GM21723 (cell line): ENCODE measurements at regions not wholly inside any gene's neighbourhood (a gene's known extent, or its start where the extent isn't known, plus 50 kb on each side); places are given as distances from the start of the nearest gene placed in this dataset.
A peak's percentile ranks its signal among the peaks of the same experiment; 100 is the strongest.
"Not testable (repeated sequence)": the region's sequence is repeated elsewhere in the genome, so short reads cannot be mapped to it uniquely, and the experiment has no call there.

Experiments
- ATAC-seq: cut with Tn5 transposase; IDR thresholded peaks from one replicate; pipeline ENCODE4 v1.9.1; 2021; ENCODE audit warnings: mild to moderate bottlenecking, moderate library complexity; ENCODE audit not compliant: unreplicated experiment

DNA sequence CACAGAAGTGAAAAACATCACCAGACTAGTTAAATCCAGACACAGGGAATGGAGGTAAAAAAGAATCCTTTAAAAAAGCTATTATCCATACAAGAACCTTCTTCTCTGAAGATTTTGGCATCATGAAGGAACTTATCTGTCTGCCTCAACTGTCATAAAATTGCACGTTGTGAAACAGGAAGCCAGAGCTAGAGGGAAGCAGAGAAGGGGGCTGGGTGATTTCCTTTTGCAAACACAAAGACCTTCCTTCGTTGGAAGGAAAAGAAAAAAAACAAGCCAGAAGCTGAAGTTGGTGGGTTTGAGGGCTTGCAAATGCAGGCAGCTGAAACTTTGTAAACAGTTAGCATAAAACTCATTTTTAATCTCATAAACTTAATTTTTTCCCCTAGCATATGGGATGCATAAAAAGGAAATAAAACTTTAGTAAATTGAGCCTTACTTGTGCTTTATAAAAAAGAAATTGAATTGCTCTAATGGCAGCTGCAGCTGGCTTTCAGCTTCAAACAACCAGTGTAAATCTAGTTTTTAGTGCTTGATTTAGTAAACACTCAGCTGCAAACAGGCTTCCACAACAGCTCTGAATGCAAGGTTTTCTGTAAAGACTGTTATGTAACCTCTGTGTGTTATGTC, 101.6 kb downstream of the OTUD1 start:
- ATAC-seq = no peak

DNA sequence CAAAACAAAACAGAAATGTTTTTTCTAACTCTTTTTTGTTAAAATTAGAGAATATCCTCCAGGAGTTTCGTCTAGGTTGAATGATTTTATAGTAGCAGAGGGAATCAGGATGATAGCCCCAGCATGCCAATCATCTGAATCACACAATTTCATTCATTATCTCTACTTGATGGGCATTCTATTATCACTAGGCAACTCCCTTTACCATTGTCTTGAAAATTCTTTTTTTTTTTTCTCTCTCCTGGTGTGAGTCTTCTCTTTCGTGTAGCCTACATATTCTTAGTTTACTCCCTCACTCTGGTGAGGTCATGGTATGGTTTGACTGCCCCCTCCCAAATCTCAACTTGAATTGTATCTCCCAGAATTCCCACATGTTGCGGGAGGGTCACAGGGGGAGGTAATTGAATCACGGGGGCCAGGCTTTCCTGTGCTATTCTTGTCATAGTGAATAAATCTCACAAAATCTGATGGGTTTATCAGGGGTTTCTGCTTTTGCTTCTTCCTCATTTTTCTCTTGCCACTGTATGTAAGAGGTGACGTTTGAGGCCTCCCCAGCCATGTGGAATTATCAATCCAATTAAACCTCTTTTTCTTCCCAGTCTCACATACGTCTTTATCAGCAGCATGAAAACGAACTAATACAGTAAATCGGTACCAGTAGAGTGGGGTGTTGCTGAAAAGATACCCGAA, 105.0 kb downstream of the OTUD1 start:
- ATAC-seq = no peak

DNA sequence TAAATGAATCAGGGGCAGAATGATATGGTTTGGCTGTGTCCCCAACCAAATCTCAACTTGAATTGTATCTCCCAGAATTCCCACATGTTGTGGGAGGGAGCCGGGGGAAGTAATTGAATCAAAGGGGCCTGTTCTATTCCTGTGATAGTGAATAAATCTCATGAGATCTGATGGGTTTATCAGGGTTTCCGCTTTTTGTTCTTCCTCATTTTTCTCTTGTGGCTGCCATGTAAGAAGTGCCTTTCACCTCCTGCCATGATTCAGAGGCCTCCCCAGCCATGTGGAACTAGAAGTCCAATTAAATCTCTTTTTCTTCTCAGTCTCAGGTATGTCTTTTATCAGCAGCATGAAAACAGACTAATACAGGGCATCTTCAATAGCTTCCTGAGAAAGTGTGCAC, 107.0 kb downstream of the OTUD1 start:
- ATAC-seq = not testable (repeated sequence)

DNA sequence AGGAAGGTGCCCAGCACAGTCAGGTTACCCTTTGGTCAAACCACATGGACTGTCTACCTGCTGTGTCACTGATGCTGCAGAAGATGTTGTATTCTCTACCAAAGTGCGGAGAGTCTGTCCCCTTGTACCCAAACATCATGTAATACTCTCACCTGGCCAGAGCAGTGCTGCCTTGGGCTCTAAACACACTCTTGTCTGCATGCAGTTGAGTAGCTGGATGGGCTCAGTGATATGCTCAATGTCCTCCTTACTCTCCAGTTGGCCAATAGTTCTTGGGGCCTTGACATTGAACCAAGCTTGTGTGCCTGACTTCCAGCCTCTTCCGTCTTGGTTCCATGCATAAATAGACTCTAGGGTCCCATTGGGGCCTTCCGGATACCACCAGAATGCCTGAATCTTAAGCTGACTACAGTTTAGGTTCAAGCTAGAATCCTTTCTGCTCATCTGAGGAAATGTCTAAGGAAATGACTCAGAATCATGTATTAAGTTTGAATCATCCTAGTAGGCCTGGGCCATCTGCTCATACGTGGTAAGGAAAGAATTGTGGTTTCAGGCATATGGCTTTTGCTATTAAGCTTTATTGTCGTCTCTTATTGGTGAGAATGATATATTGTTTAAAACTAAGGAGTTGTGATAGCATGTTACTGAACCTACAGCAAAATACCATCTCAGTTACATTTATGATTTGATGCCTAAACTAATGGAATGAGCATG, 118.0 kb downstream of the OTUD1 start:
- ATAC-seq = no peak

DNA sequence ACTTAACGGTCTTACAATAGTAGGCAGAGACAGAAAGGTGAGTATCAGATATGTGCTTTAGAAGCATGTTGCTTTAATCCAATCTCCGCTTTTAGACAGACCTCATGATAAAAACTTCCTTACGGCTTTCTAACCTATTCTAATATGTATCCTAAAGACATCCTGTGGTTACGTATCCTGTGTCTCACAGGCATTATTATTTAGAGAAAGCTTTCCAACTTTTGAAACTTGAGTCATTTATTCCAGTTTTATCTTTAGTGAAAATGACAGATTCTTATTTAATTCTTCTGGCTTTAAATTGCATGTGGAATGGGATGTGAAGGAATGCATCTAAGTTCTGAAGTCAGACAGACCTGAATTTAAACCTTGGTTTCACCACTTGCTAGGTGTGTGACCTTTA, 118.9 kb downstream of the OTUD1 start:
- ATAC-seq = no peak

DNA sequence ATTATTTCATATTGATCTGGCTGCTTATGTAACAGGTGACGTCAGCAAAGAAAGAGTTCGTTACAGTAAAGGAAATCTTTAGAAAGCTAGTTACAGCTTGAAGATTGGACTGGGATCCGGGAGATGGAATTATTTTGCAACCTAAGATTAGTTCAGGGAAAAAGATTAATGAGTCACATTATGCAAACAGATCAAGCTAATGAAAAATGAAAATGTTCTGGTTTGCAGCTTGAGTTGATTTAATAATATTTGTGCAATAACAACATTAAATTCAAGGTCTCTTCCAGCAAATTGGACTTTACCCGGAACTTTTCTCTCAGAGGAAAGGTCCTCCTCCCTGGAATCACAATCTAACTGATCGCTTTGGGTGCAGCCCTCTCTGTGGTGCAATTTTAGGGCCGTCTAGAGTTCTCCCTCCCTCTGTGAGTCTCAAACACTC, 119.5 kb downstream of the OTUD1 start:
- no peak for ATAC-seq

DNA sequence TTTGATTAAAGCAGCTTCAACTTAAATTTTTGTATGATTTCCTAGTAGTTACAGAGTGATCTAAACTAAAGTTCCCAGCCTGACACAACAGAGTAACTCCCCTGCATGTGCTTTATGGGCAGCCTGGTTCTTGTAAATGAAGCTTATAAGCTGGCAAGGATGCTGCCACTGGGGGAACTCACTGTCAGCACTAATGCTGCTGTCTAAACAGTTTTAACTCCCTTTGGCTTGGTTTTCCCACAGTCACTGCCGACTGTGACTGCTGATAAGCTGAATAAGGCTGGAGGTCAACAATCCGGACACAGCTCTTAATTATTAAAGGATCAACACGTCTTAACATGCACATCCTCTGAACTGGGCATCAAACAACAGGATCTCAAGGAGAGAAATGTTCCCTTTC, 130.1 kb downstream of the OTUD1 start:
- ATAC-seq = no peak

DNA sequence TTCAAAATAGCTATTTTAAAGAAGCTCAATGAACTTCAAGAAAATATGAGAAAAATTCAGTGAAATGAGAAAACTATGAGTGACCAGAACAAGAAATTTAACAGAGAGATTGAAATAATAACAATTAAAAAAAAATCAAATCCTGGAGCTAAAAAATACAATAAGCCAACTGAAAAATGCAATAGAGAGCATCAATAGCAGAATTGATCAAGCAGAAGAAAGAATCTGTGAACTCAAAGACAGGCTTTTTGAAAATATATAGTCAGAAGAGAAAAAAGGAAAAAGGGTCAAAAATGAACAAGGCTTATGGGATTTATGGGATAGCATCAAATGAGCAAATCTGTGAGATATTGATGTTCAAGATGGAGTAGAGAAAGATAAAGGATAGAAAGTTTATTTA, 133.0 kb downstream of the OTUD1 start:
- ATAC-seq = no peak

DNA sequence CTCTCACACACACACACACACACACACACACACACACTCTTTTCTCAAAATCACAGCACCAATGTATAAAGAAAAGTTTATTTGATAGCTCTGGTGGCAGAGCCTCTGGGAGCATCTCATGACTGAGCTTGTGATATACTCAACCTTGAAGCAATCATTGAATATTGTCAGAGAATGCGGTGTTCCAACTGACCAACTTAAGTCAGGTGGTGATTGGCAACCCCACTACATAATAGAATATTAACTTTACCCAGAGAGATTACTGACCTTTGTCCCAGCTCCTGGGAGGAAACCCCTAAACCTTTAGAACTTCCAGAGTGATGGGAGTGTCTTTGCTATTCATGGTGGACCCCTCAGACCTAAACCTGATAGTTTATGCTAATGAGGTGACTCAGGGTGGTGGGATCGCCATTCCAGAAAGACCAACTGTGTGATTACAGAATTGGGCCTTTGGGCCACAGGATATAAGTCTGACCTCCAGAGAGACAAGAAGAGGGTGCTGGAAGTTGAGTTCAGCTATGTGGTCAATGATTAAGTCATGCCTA, 143.1 kb downstream of the OTUD1 start:
- ATAC-seq = no peak

DNA sequence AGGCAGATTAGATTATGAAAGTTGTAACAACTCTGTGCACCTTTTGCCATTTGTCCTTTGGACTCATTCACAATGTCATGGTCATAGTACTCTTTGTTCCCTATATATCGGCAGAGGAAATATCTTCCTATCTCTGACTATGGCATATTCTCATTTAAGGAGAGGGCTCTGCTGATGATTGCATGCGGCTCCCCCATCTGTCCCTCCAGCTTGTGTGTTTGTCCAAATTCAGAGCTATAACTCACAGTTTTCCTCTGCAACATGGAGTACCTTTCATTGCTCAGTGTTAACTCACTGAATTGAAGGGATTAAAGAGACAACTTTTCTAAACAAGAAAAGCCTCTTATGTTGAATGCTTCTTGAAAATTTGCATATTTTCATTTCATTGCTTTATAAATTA, 145.5 kb downstream of the OTUD1 start:
- ATAC-seq = no peak

DNA sequence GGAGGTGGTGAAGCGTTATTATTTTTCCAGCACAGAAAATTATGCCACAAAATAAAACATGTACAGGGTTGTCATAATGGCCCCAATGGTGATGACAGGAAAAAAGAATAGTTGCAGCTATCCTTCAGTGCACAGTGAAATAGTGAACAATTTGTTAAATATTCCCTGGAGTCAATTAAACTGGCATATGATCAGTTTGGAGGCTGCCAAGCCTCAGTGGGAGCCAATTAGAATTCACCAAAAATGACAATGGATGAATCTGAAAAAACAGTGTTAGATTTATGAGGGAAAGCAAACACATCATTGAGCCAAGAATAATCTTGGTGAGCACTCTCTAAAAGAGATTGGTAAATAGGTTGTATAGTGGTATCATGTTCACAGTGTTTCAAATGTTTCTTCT, 146.3 kb downstream of the OTUD1 start:
- no peak for ATAC-seq

DNA sequence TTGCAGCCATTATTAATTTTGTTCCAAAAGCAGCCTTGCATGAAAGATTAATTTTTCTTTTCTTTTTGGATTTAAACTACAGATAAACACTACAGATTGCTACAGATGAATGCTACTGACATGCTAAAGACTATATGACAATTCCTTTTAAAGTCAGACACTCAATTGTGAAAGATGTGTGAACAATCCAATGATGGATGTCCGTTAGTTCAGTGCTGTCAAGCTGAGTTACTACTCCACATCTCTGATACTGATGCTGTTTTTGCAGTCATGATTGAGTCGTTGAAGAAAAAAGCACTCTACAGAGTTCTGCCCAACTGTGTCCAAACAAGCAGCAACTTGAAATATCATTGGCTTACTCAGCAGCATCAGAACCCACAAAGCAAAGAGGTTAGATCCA, 146.8 kb downstream of the OTUD1 start:
- no peak for ATAC-seq

DNA sequence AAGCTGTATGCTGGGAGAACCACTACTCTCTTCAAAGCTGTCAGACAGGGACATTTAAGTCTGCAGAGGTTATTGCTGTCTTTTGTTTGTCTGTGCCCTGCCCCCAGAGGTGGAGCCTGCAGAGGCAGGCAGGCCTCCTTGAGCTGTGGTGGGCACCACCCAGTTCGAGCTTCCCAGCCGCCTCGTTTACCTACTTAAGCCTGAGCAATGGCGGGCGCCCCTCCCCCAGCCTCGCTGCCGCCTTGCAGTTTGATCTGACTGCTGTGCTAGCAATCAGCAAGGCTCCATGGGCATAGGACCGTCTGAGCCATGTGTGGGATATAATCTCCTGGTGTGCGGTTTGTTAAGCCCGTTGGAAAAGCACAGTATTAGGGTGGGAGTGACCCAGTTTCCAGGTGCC, 156.4 kb downstream of the OTUD1 start:
- ATAC-seq = not testable (repeated sequence)

DNA sequence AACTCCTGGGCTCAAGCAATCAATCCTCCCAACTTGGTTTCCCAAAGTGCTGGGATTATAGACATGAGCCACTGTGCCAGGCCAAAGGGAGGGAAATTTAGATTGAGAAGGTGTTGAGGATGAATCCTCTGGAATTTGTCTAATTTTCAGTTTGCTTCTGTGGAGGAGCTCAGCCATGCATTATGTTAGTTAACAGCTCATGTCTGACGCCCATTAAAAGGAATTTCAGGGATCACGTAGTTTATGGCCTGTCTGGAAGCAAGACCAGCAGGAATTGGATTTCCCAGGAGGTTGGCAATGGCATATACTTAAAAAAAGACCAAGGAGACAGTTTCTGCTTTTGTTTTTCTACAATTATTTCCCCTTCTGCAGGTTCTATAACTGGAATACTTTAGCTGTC, 165.7 kb downstream of the OTUD1 start:
- ATAC-seq = no peak

DNA sequence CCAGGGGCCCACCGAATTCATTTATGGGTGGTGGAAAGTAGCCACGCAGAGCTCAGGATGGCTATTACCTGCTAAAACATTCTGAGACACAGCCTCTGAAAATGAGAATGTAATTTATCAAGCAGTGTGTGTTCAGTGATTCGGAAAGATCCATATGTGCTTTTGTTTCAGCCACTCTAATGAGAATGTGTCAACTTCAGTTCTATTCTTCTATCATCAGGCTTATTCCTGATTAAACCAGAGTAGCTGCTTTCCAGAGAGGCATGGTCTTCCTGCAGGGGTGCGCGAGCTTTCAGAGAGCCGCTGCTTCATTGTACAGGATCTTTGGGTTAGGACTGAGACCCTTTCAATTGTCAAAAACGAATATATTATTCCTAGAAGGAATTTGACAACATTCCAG, 167.6 kb downstream of the OTUD1 start:
- ATAC-seq = no peak

DNA sequence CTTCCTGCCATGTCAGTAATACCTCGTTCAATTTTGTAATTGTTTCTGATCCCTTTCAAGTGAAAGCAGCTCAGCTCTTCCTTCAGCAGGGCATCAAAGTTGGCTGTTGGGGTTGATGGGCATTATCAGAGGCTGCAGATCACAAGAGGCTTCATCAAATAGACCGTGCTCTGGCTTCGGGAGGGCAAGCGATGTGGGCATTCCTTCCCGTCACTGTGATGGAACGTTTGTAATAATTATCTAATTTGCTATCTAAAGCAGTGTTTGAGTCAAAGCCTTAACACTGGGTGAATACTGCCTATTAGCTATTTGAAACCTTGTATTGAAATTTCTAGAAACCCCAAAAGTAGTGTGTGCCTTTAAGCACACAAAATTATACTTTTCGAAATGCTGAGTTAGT, 170.1 kb downstream of the OTUD1 start:
- no peak for ATAC-seq

DNA sequence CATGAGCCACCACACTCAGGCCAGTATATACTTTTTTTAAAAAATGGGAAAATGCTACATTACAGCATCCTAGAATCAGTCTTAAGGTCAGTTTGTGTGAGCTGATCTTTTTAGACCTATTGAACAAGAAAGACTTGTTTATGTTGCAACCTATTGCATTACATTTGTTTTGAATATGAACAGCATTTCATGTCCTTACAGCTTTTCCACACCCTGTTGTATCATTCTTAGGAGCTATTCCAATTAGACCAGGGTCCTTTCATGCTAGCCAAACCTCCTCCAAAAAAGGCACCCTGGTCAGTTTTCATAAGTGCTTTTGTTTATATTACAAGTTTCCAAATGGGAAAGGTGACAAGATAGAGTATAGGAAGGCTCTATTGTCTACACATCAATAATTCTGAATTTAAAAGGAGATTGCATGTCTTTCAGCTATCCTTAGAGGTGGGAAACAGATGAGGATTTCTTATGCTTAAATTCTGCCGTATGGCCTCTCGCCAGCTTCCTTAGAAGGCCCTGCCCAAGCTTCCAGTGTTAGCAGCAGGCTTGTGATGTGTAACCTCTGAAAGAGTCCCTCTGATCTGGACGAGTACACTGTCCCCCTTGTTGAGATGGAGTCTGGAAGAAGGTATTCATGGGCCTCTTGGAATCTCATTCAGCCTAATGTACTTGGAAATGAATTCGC, 171.9 kb downstream of the OTUD1 start:
- ATAC-seq = no peak

DNA sequence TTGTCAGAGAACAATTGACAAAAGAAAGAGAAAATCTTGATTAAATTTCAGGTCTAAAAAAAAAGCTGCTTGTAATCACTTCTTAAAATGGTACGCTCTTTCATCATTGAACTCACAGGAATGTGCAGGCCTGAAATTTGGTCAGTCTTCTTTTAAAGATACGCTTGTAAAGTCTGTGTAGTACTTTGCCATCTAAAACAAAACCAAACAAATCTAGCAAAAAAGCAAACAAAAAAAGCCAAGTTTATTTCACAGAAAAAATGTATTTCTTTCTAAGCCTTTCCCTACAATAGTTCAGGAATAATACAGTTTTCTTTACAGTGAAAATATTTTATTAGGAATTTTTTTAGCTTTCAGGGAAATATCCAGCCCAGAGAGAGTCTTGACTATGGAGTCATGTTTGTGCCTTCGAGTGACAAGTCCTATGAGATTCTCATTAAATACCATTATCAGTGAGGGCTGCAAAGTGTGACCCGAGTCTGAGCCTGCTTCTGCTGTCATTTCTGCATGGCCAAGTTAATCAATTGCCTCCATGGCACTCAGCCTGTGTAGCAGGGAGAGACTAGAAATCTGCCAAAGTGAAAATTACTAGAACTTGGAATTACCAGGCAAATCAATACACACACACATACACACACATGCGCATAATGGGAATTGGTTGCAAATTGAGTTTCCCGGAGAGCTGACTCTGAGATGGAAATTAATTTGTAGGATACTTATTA, 172.6 kb downstream of the OTUD1 start:
- no peak for ATAC-seq

DNA sequence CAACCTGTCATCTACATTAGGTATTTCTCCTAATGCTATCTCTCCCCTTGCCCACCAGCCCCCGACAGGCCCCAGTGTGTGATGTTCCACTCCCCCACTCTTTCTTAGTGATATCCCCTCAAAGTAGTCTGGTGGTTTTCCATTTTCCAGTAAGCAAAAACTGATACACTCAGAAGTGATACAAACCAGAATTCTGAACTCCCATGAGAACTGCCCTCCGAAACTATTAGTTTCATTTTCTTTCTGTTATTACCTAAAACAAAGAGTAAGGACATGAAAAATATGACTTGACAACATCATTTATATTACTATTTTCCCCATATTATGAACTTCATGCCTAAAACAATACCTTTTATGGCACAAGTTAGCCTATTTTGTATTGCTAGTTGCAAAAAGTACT, 175.0 kb downstream of the OTUD1 start:
- peak; percentile 72 for ATAC-seq

DNA sequence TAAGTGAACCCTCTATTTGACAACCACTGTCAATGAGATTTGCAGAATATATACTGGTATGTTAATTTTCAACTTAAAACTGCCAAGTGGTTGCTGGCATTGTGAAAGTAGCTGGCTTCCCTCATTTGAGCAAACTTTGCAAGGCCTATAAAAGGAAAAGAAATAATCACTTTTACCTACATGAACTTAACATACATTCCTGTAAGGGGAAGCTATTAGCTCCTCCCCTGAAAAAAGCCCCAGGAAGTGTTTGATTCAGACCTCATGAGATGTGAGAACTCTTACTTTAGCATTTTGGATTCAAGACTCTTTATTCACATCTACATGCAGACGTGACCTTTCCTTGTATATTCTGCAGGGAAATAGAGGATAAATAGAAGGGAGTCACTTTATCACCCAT, 175.6 kb downstream of the OTUD1 start:
- peak; percentile 49 for ATAC-seq

DNA sequence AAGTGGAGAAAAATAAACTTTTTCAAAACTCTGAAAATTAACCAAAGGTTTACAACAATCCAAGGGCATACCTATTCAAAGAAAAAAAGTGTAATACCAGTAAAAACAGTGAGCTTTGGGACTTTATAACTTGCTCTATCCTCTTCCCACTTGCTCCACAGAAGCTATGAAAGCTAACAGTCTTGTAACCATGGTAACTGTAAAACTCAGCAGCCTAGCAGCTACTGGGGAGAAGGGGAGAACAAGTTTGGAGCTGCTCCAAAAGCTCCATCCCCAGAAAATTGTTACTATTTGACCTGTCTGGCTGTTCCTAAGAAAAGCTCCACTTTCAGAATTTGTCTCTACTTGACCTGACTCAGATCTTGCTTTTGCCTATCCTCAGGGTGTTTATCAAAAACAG, 191.5 kb downstream of the OTUD1 start:
- ATAC-seq = no peak
